Vagina (tissue), 2 donors: ENCODE measurements at regions not wholly inside any gene's neighbourhood (a gene's known extent, or its start where the extent isn't known, plus 50 kb on each side); places are given as distances from the start of the nearest gene placed in this dataset.

Source experiments
- CTCF ChIP-seq, 3 experiments: fragments of 450-650 bp in 2 of 3; fragments of 200-600 bp in 1 of 3; sonication (generic) in 1 of 3; IDR thresholded peaks; one replicate each; pipeline ENCODE4 v1.5.1; 2017 to 2019; ENCODE audit warnings: antibody characterized with exemption in 3 of 3, mild to moderate bottlenecking in 2 of 3, moderate library complexity in 2 of 3
- POLR2AphosphoS5 ChIP-seq, 2 donors: sonication (generic); formaldehyde crosslinking; IDR thresholded peaks; one replicate each; pipeline ENCODE4 v1.9.0; 2017; ENCODE audit warnings: antibody characterized with exemption in 2 of 2, mild to moderate bottlenecking in 2 of 2, low read depth in 1 of 2; ENCODE audit not compliant: insufficient read depth in 1 of 2

- TF ChIP-seq CTCF (IDR thresholded peaks at IDR 0.05) (no peak), POLR2AphosphoS5 (IDR thresholded peaks at IDR 0.05; ENCODE audit: insufficient read depth in 1 of 2, low read depth in 1 of 2) (no peak)
Observed at GRCh38 chr9:17938035-17938655, 359.3 kb downstream of the SH3GL2 start.
